GM10248 (cell line): ENCODE measurements at regions not wholly inside any gene's neighbourhood (a gene's known extent, or its start where the extent isn't known, plus 50 kb on each side); places are given as distances from the start of the nearest gene placed in this dataset.
"Not testable (repeated sequence)": the region's sequence is repeated elsewhere in the genome, so short reads cannot be mapped to it uniquely, and the experiment has no call there.

ENCODE experiments used
- CTCF ChIA-PET: fragments of 300-600 bp; sonication (Branson Sonifier 250); formaldehyde crosslinking; extraction: SDS; loops from one replicate; lab custom pipeline; 2021; ENCODE audit warnings: antibody characterized with exemption; lab: Yijun Ruan, JAX
- POLR2A ChIA-PET: fragments of 350-650 bp; sonication (Branson Sonifier 250); formaldehyde crosslinking; extraction: SDS; loops from one replicate; lab custom pipeline; 2020; ENCODE audit warnings: antibody characterized with exemption; lab: Yijun Ruan, JAX
- DNase-seq: peaks from one replicate; pipeline ENCODE4 v3.0.0; 2012; ENCODE audit errors: extremely low spot score
- TF ChIP-seq, protein P1 (sequence below): IDR thresholded peaks from 2 replicates; pipeline ENCODE4 v1.5.1; 2012; ENCODE audit warnings: mild to moderate bottlenecking, low read depth; ENCODE audit errors: extremely low read depth, missing control alignments, control extremely low read depth

DNA sequence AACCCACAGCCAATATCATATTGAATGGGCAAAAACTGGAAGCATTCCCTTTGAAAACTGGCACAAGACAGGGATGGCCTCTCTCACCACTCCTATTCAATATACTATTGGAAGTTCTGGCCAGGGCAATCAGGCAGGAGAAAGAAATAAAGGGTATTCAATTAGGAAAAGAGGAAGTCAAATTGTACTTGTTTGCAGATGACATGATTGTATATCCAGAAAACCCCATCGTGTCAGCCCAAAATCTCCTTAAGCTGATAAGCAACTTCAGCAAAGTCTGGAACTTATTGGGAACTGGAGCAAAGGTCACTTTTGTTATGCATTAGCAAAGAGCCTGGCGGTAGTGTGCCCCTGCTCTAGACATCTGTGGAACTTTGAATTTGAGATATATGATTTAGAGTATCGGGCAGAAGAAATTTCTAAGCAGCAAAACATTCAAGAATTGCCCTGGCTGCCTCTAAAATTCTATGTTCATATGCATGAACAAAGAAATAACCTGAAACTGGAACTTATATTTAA is 53.4 kb upstream of the PSMA1 start:
- DNase-seq, POLR2A ChIA-PET, CTCF ChIA-PET: not testable (repeated sequence)

DNA sequence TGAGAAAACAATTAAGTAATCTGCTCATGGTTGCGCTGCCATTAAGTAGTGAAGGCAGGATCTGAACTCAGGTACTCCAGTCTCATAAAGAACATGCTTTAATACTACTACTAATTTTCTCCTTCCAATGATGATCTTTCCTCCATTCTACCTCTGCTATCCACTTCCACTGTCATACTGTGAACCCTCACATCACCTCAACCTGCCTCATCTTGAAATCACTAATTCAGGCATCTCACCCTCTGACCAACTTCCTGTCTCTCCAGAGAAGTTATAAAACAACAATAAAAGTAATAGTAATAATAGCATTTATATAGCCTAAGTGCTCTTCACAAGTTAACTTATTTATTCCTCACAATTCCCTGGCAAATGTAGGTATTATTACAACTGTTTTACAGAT is 57.1 kb upstream of the PSMA1 start:
- POLR2A ChIA-PET: no interaction called here
- DNase-seq: no peak
- TF ChIP-seq, protein P1, sequence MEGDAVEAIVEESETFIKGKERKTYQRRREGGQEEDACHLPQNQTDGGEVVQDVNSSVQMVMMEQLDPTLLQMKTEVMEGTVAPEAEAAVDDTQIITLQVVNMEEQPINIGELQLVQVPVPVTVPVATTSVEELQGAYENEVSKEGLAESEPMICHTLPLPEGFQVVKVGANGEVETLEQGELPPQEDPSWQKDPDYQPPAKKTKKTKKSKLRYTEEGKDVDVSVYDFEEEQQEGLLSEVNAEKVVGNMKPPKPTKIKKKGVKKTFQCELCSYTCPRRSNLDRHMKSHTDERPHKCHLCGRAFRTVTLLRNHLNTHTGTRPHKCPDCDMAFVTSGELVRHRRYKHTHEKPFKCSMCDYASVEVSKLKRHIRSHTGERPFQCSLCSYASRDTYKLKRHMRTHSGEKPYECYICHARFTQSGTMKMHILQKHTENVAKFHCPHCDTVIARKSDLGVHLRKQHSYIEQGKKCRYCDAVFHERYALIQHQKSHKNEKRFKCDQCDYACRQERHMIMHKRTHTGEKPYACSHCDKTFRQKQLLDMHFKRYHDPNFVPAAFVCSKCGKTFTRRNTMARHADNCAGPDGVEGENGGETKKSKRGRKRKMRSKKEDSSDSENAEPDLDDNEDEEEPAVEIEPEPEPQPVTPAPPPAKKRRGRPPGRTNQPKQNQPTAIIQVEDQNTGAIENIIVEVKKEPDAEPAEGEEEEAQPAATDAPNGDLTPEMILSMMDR: no peak
- CTCF ChIA-PET: no interaction called here

DNA sequence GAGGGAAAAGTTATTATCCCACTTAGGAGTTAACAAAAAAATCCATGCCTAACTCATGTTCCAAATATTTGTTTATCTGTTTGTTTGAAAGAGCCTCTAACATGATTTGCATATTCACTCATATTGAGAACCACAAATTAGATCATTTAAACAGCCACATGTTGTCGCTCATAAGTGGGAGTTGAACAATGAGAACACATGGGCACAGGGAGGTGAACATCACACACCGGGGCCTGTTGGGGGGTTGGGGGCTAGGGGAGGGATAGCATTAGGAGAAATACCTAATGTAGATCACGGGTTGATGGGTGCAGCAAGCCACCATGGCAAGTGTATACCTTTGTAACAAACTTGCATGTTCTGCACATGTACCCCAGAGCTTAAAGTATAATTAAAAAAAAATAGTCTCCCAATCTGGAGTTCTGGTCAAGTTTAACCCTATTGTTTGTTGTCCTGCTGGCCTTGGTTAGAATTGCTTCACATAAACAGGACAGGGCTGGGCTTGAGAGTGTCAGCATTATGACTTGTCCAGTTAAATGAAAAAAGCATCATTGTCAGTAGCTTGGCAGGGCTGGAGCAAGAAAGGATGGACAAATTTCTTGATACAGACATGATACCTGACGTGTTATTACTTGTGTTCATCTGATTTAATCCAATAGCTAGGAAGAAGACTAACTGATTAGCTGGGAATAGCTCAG is 57.8 kb upstream of the PSMA1 start:
- TF ChIP-seq, protein P1: no peak
- ChIA-PET POLR2A (no interaction called here), CTCF (interaction anchor here (0.8 to 1.6 kb wide), 2 partner anchors 12 to 330 kb away, joined by 4 to 7 read pairs; no protein-coding TSS in a partner anchor)
- no peak for DNase-seq

DNA sequence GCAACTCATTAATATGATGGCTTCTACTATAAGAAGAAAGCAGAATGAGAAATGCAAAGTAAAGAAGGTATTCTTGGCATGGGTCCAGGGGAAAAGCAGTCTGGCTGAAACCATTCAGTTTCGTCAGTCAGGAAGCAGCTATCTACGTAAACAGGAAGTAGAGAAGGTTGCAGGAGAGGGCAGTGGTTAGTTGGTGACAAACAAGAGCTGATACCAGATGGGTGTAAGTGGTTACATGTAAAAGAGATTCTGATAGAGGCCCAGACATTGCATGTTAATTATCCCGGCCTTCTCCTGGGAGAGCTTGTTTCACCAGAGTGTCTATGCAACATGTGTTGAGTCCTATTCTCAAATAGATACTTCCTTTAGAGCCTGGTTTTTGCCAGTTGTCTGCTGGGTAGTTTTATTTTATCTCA is 58.4 kb upstream of the PSMA1 start:
- TF ChIP-seq, protein P1: no peak
- peak; percentile 17 for DNase-seq
- POLR2A ChIA-PET: interaction anchor here (0.5 kb wide), 1 partner anchor 156 kb away, joined by 12 read pairs; no protein-coding TSS in a partner anchor
- CTCF ChIA-PET: interaction anchor here (0.8 to 1.6 kb wide), 3 partner anchors 13 to 329 kb away, joined by 4 to 7 read pairs (median 5); no protein-coding TSS in a partner anchor

DNA sequence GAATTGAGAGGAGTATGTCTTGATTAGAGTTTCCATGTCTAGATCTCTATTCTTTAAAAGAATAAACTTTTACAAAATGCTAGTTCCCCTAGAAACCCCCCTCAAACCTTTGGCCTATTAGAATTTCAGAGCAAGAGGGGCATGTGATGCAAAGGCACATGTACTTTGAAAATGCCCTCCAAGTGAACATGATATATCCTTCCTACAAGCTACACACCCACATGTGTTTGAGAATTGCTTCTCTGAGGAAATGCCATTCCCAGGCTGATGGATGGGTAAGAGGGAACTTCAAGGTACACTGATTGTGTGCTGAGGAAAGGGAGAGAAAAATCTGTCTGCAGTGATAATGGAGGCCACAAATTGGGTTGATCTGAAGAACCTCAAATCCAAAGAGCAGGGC is 59.5 kb upstream of the PSMA1 start:
- ChIA-PET POLR2A (no interaction called here), CTCF (interaction anchor here (1.6 kb wide), 1 partner anchor 19 kb away, joined by 5 read pairs; no protein-coding TSS in a partner anchor)
- TF ChIP-seq, protein P1: no peak
- no peak for DNase-seq

GRCh38 chr11:14582793-14583192 is 60.8 kb upstream of the PDE3B start:
- POLR2A ChIA-PET: no interaction called here
- DNase-seq: no peak
- TF ChIP-seq, protein P1: no peak
- CTCF ChIA-PET: interaction anchor here (1.0 to 1.1 kb wide), 2 partner anchors 19 to 21 kb away, joined by 3 read pairs; no protein-coding TSS in a partner anchor
